GM12872 (cell line): ENCODE measurements at regions not wholly inside any gene's neighbourhood (a gene's known extent, or its start where the extent isn't known, plus 50 kb on each side); places are given as distances from the start of the nearest gene placed in this dataset.

Source experiments
- TF ChIP-seq, protein P1 (sequence below): IDR thresholded peaks from 3 replicates; pipeline ENCODE4 v1.5.1; 2011; ENCODE audit warnings: low read depth, mild to moderate bottlenecking, low read length, moderate library complexity; ENCODE audit not compliant: insufficient read depth

- TF ChIP-seq, protein P1, sequence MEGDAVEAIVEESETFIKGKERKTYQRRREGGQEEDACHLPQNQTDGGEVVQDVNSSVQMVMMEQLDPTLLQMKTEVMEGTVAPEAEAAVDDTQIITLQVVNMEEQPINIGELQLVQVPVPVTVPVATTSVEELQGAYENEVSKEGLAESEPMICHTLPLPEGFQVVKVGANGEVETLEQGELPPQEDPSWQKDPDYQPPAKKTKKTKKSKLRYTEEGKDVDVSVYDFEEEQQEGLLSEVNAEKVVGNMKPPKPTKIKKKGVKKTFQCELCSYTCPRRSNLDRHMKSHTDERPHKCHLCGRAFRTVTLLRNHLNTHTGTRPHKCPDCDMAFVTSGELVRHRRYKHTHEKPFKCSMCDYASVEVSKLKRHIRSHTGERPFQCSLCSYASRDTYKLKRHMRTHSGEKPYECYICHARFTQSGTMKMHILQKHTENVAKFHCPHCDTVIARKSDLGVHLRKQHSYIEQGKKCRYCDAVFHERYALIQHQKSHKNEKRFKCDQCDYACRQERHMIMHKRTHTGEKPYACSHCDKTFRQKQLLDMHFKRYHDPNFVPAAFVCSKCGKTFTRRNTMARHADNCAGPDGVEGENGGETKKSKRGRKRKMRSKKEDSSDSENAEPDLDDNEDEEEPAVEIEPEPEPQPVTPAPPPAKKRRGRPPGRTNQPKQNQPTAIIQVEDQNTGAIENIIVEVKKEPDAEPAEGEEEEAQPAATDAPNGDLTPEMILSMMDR = no peak
These were observed 107.5 kb downstream of the GLUD2 start for GRCh38 chrX:121154858-121155404.

- TF ChIP-seq, protein P1 = no peak
These were observed 113.6 kb downstream of the GLUD2 start for GRCh38 chrX:121160987-121161386.

GRCh38 chrX:121161501-121161933, 114.1 kb downstream of the GLUD2 start:
- TF ChIP-seq, protein P1 = no peak

DNA sequence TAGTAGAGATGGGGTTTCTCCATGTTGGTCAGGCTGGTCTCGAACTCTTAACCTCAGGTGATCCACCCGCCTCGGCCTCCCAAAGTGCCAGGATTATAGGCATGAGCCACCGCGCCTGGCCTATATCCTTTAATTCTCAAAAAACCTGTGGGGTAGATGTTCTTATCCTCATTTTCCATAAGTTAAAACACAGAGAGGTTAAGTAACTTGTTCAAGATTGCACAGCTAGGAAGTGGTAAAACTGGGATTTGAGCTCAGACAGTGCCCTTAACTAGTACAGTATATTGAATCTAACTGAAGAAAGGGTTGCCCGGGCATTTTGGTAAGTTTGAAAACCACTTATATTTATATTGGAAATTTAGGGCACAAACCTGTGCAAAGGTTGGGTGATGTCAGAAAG, 116.0 kb downstream of the GLUD2 start:
- TF ChIP-seq, protein P1 = no peak

- TF ChIP-seq, protein P1 = no peak
These were observed 118.5 kb downstream of the GLUD2 start for GRCh38 chrX:121165930-121166359.

DNA sequence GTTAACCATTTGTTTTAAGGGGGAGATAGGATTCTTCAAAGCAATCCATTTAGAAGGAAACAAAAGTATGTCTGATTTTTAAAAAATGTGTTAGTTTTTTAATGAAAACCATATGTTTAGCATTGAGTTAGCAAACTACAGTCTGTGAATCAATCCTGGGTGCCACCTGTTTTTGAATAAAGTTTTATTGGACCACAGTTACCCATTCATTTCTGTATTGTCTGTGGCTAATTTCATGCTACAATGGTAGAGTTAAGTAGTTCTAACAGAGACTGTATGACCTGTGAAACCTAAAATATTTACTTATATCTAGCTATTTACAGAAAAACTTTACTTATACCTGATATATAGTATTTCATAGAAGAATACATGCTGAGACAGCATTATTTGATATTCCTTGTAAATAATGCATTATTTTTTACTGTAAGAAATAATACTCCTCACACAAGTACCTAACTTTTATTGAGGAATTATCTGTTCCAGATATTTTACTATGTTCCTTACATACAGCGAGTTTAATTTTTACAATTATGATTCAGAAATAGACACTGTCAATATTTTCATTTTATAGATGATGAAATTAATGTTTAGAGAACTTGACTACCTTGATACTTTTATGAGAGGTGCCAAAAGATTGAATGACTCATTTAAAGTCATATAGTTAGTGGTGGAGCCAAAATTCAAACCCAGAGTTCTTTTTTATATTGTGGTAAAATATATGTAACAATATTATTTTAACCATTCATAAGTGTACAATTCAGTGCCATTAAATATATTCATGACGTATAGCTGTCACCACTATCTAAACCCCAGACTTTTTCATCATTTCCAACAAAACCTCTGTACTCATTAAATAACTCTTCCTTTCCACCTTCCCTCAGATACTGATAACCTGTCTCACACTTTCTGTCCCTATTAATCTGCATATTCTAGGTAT, 122.0 kb downstream of the GLUD2 start:
- TF ChIP-seq, protein P1 = no peak

GRCh38 chrX:121172703-121173102, 125.3 kb downstream of the GLUD2 start:
- TF ChIP-seq, protein P1 = no peak
